Nucleus accumbens (tissue), 56 donors: ENCODE measurements at regions not wholly inside any gene's neighbourhood (a gene's known extent, or its start where the extent isn't known, plus 50 kb on each side); places are given as distances from the start of the nearest gene placed in this dataset.
"Not testable (repeated sequence)": the region's sequence is repeated elsewhere in the genome, so short reads cannot be mapped to it uniquely, and the experiment has no call there.

Experiments
- DNase-seq, 56 donors: peaks; one replicate each; lab custom pipeline; 2025; lab: John Stamatoyannopoulos, UW

DNA sequence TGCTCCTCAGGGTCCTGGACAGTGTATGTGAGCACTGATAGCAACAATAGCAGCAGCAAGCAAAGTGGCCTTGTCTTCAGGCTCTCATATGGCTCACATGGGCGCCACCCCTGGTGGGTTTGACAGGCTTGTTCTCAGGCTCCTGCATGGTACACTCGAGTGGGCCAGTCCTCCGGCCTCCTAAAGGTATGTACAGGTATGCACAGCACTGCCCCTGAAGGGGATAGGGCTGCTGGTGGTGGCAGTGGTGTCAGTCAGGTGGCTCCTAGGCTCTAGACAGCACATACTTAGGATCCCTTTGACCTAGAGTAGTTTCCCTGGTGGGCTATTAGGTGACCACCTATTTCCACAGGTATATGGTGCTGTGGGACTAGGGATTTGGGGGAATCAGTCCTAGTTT lies 79.8 kb downstream of the LGALS9B start:
- not testable (repeated sequence) for DNase-seq

DNA sequence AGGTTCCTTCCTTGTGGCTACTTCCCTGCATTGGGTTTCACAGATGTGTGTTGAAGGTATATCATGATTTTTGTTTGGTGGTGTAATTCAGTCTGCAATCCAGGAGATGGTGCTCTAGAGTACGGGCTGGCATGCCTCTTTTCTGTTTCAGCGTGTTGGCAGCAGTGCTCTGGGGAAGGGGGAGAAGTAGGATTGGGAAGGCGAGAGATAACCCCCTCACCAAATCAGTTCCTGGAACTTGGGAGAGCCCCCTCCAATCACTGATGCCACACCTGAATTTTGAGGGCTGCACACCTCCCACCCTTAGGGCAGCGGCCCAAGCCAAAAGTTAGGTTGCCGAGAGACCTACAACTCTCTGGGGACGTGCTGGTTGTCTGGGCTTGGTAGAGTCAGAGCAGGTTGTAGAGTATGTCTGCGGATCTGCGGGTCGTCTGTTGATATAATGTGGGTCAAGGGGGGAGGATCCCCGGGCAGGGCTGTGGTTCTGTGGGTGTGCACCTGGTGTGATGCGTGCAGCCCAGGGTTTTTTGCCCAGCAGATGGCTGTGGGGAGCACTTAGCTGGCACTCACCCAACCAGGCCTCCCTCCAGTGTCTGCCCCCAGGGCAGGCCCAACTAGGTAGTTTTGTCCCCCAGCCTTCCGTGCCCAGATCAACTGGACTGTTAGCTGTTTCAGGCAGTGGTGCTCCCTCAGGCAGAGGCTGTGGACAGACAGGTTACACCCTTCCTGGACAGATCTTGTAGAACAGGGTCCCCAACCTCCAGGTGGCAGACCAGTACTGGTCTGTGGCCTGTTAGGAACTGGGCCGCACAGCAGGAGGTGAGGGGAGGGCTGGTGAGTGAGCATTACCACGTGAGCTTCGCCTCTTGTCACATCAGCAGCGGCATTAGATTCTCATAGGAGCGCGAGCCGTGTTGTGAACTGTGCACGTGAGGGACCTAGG lies 85.7 kb downstream of the LGALS9B start:
- peak in 19 of 56 donors; percentile 2 to 24 (median 5) for DNase-seq

DNA sequence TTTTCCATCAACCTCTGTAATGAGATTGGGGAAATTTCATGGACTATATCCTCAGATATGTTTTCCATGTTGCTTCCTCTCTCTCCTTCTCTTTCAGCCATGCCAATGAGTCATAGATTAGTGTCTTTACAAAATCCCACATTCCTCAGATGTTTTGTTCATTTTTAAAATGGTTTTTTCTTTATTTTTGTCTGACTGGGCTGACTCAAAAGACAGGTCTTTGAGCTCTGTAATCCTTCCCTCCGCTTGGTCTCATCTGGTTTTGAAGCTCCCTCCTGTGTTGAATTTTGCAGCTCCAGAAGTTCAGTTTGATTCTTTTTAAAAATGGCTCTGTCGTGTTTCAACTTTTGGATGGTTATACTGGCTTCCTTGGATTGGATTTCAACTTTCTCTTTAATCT lies 86.7 kb downstream of the LGALS9B start:
- DNase-seq: not testable (repeated sequence)

DNA sequence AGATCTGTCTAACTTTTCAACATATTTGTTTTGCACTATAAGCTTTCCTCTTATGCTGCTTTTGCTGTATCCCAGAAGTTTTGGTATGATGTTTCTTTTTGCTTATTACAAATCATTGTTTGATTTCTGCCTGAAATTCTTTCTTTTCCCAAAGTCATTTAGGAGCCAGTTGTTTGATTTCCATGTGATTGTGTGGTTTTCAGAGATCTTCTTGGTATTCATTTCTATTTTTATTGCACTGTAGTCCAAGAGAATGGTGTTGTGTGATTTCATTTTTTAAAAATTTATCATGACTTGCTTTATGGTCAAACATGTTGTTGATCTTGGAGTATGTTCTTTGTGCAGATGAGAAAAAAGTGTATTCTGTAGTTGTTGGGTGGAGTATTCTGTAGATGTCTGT lies 88.1 kb downstream of the LGALS9B start:
- DNase-seq: not testable (repeated sequence)

DNA sequence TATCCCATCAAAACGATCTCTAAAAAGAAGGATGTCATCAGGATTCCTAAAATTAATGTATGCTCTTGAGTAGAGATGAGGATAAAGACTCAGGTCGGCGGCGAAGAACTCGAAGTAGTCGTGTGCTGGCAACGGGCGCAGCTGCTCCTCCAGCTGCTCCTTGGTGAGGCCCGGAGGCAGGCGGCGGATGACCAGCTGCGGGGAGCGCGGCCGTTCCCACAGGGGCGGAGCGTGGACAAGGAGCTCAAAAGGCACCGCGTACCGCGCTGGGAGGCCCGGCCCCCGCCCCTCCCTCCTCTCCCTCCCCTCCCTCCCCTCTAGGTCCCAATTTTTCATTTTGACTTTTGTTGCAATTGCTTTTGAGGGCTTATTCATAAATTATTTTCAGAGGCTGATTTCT lies 90.7 kb downstream of the LGALS9B start:
- not testable (repeated sequence) for DNase-seq

DNA sequence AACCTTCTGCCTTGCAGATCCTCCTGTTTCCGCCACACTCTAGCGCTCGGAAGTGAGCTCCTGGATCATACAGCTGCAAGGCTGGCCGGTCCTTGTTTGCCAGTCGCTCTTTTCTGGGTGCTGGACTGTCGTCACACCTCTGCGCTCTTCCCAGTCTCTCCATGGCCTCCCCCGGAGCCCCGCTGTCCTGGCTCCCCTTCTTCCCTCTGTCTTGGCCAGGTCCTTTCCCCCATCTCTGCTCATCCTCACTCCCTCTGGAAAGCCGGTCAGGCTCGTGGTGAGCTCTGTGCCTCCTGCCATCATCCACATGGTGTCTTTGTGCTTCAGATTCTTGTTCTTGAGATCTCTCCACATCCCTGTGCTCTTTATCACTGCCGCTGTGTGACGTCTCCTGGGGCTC lies 91.6 kb downstream of the LGALS9B start:
- DNase-seq: not testable (repeated sequence)
